ENCODE measurements at regions not wholly inside any gene's neighbourhood (a gene's known extent, or its start where the extent isn't known, plus 50 kb on each side); places are given as distances from the start of the nearest gene placed in this dataset.

DNA sequence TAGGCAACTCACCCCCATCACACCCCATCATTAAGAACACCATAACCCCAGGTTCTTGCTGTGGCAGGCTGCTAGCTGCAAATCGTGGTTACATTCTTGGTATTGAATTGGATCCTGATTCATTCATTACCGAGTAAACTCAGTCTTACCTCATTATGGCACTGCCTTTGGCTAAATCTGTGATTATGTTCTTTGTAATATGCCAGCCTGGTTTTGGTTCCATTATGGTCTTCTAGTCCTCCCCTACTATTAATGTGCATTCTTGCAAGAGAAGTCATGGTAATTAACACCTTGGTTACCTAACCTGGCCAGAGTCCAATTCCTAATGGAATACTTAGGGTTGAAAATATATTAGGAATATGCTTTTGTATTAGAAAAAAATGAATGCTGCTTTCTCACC, 258.9 kb upstream of the APCDD1 start:
- no peaks in the 10 kb centered on the region for H3K9me3 ChIP-seq (ENCODE audit: control extremely low read depth in 1 of 5, control insufficient read depth in 4 of 5, insufficient read depth in 2 of 5, low read depth in 1 of 5, low read length in 4 of 5)
- POLR2A ChIA-PET, result no interaction called here
- no peaks in the 10 kb centered on the region for H3K27me3 ChIP-seq (replicated peaks in 2 of 5; ENCODE audit: control insufficient read depth in 4 of 5, insufficient read depth in 5 of 5, low read length in 4 of 5)
- DNase-seq, result no peak
- H3K36me3 ChIP-seq (ENCODE audit: control insufficient read depth in 4 of 4, insufficient read depth in 4 of 4, low read length in 3 of 4), result no peaks in the 10 kb centered on the region
- no peak overlapping the region for H3K4me3 ChIP-seq (ENCODE audit: control insufficient read depth in 1 of 7, extremely low read depth in 1 of 7, insufficient read depth in 4 of 7, low read depth in 2 of 7, low read length in 6 of 7)
- CTCF ChIA-PET, result interaction anchor here (0.9 kb wide), 1 partner anchor 303 kb away, joined by 3 read pairs; no protein-coding TSS in a partner anchor
- H3K4me1 ChIP-seq (ENCODE audit: control extremely low read depth in 1 of 4, control insufficient read depth in 4 of 4, insufficient read depth in 4 of 4, low read length in 3 of 4), result no peaks in the 10 kb centered on the region
- WGBS (ENCODE audit: insufficient coverage), result 100% methylated on average over 1 of the region's 2 CpGs
- H3K27ac ChIP-seq (ENCODE audit: insufficient read depth in 1 of 2, low read depth in 1 of 2, low read length in 2 of 2, poor library complexity in 1 of 2, severe bottlenecking in 2 of 2), result no peak overlapping the region

DNA sequence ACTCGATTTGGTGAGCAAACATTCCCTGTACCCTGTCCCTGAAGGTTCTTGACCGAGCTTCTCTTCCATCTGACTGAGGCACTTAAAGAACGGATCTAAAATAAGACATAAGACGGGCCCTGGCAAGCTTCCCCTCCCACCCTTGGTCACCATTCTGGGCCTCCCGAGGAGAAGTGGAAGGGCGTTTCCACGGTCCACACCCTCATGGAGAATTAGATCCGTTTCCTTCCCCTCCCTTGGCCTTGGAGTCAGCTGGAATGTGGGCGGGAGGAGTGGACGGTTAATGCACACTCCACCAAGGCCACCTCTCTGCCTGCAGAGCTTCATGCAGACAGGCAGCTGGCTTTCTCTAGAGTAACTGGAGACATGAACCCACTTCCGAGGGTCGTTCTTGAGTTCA, 257.3 kb upstream of the APCDD1 start:
- H3K4me1 ChIP-seq (ENCODE audit: control extremely low read depth in 1 of 4, control insufficient read depth in 4 of 4, insufficient read depth in 4 of 4, low read length in 3 of 4), result no peaks in the 10 kb centered on the region
- H3K9me3 ChIP-seq (ENCODE audit: control extremely low read depth in 1 of 5, control insufficient read depth in 4 of 5, insufficient read depth in 2 of 5, low read depth in 1 of 5, low read length in 4 of 5), result no peaks in the 10 kb centered on the region
- 97% methylated on average over 12 of the region's 12 CpGs for WGBS (ENCODE audit: insufficient coverage)
- no peak for DNase-seq
- ChIA-PET CTCF (no interaction called here), POLR2A (no interaction called here)
- no peaks in the 10 kb centered on the region for H3K36me3 ChIP-seq (ENCODE audit: control insufficient read depth in 4 of 4, insufficient read depth in 4 of 4, low read length in 3 of 4)
- H3K4me3 ChIP-seq (ENCODE audit: control insufficient read depth in 1 of 7, extremely low read depth in 1 of 7, insufficient read depth in 4 of 7, low read depth in 2 of 7, low read length in 6 of 7), result no peak overlapping the region
- no peak overlapping the region for H3K27ac ChIP-seq (ENCODE audit: insufficient read depth in 1 of 2, low read depth in 1 of 2, low read length in 2 of 2, poor library complexity in 1 of 2, severe bottlenecking in 2 of 2)
- H3K27me3 ChIP-seq (replicated peaks in 2 of 5; ENCODE audit: control insufficient read depth in 4 of 5, insufficient read depth in 5 of 5, low read length in 4 of 5), result no peaks in the 10 kb centered on the region

DNA sequence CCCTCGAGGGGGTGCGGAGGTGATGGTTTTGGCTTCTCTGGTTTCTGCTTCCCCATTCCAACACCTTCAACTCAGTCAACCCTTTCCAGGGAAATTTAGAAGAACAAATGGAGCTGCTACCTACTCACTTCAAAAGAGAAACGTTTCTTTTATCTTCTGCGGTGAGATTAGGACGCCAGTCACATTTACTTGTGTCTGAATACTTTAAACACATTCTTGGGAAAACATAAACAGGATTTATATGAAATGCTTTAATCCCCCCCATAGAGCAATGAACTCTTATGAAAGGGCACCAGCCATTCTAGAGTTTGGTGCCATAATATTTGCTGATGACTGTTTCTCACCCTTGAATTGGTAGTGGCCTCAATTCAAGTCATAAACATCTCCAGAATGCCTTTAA, 253.2 kb upstream of the APCDD1 start:
- no peak overlapping the region for H3K4me3 ChIP-seq (ENCODE audit: control insufficient read depth in 1 of 7, extremely low read depth in 1 of 7, insufficient read depth in 4 of 7, low read depth in 2 of 7, low read length in 6 of 7)
- no peaks in the 10 kb centered on the region for H3K9me3 ChIP-seq (ENCODE audit: control extremely low read depth in 1 of 5, control insufficient read depth in 4 of 5, insufficient read depth in 2 of 5, low read depth in 1 of 5, low read length in 4 of 5)
- DNase-seq, result no peak
- no peak overlapping the region for H3K27ac ChIP-seq (ENCODE audit: insufficient read depth in 1 of 2, low read depth in 1 of 2, low read length in 2 of 2, poor library complexity in 1 of 2, severe bottlenecking in 2 of 2)
- H3K27me3 ChIP-seq (replicated peaks in 2 of 5; ENCODE audit: control insufficient read depth in 4 of 5, insufficient read depth in 5 of 5, low read length in 4 of 5), result no peaks in the 10 kb centered on the region
- POLR2A ChIA-PET, result no interaction called here
- H3K4me1 ChIP-seq (ENCODE audit: control extremely low read depth in 1 of 4, control insufficient read depth in 4 of 4, insufficient read depth in 4 of 4, low read length in 3 of 4), result no peaks in the 10 kb centered on the region
- H3K36me3 ChIP-seq (ENCODE audit: control insufficient read depth in 4 of 4, insufficient read depth in 4 of 4, low read length in 3 of 4), result no peaks in the 10 kb centered on the region
- 95% methylated on average over 4 of the region's 5 CpGs for WGBS (ENCODE audit: insufficient coverage)
- CTCF ChIA-PET, result no interaction called here

DNA sequence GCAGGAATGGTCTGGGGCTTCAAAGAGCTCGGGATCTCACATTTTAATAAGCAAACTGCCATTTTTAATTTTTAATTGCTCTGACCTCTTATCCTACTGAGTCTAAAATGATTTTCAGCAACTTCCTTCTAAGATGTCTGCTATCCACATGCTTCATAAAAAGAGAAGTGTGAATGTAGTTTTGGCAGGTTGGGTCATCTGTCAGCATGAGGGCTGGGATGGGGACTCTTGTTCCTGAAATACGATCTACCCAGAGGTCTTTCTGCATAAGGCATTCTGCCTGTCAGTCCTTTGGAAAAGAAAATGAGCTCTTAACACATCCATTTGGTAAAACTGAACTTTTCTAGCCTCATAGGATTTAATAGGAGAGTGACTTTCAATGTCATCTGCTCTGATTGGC, 252.8 kb upstream of the APCDD1 start:
- WGBS (ENCODE audit: insufficient coverage), result no CpG with 5 or more reads among the region's 2 CpGs
- Histone ChIP-seq H3K4me1 (ENCODE audit: control extremely low read depth in 1 of 4, control insufficient read depth in 4 of 4, insufficient read depth in 4 of 4, low read length in 3 of 4) (no peaks in the 10 kb centered on the region), H3K4me3 (ENCODE audit: control insufficient read depth in 1 of 7, extremely low read depth in 1 of 7, insufficient read depth in 4 of 7, low read depth in 2 of 7, low read length in 6 of 7) (no peak overlapping the region), H3K27me3 (replicated peaks in 2 of 5; ENCODE audit: control insufficient read depth in 4 of 5, insufficient read depth in 5 of 5, low read length in 4 of 5) (no peaks in the 10 kb centered on the region), H3K27ac (ENCODE audit: insufficient read depth in 1 of 2, low read depth in 1 of 2, low read length in 2 of 2, poor library complexity in 1 of 2, severe bottlenecking in 2 of 2) (no peak overlapping the region), H3K9me3 (ENCODE audit: control extremely low read depth in 1 of 5, control insufficient read depth in 4 of 5, insufficient read depth in 2 of 5, low read depth in 1 of 5, low read length in 4 of 5) (no peaks in the 10 kb centered on the region), H3K36me3 (ENCODE audit: control insufficient read depth in 4 of 4, insufficient read depth in 4 of 4, low read length in 3 of 4) (no peaks in the 10 kb centered on the region)
- CTCF ChIA-PET, result no interaction called here
- DNase-seq, result peak in 1 of 3 donors; percentile 8
- POLR2A ChIA-PET, result no interaction called here

DNA sequence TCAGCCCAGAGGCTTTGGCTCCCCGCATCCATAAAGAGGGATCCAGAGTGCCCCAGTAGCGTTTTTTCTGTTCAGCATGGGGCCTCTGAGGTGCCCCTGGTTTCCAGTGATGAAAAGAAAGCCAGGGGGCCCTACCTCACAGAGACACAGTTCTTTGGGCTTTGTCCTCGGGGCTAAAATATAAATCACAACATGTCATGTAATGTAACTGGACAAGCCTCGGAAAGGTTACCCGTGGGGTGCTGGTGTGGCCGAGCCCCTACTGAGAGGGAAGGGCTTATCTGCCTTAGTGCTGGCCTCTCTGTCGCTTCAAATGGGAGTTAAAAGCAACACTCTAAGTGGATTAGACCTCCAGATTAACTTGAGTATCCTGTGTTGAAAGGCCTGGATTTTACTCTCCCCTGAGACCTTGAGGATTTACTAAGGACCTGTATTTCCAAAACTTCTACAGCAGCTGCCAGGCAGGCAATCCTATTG, 251.6 kb upstream of the APCDD1 start:
- WGBS (ENCODE audit: insufficient coverage), result 99% methylated on average over 6 of the region's 7 CpGs
- Histone ChIP-seq H3K36me3 (ENCODE audit: control insufficient read depth in 4 of 4, insufficient read depth in 4 of 4, low read length in 3 of 4) (no peaks in the 10 kb centered on the region), H3K27me3 (replicated peaks in 2 of 5; ENCODE audit: control insufficient read depth in 4 of 5, insufficient read depth in 5 of 5, low read length in 4 of 5) (no peaks in the 10 kb centered on the region), H3K27ac (ENCODE audit: insufficient read depth in 1 of 2, low read depth in 1 of 2, low read length in 2 of 2, poor library complexity in 1 of 2, severe bottlenecking in 2 of 2) (no peak overlapping the region), H3K4me3 (ENCODE audit: control insufficient read depth in 1 of 7, extremely low read depth in 1 of 7, insufficient read depth in 4 of 7, low read depth in 2 of 7, low read length in 6 of 7) (no peak overlapping the region), H3K9me3 (ENCODE audit: control extremely low read depth in 1 of 5, control insufficient read depth in 4 of 5, insufficient read depth in 2 of 5, low read depth in 1 of 5, low read length in 4 of 5) (no peaks in the 10 kb centered on the region), H3K4me1 (ENCODE audit: control extremely low read depth in 1 of 4, control insufficient read depth in 4 of 4, insufficient read depth in 4 of 4, low read length in 3 of 4) (no peaks in the 10 kb centered on the region)
- no peak for DNase-seq
- ChIA-PET CTCF (no interaction called here), POLR2A (no interaction called here)

DNA sequence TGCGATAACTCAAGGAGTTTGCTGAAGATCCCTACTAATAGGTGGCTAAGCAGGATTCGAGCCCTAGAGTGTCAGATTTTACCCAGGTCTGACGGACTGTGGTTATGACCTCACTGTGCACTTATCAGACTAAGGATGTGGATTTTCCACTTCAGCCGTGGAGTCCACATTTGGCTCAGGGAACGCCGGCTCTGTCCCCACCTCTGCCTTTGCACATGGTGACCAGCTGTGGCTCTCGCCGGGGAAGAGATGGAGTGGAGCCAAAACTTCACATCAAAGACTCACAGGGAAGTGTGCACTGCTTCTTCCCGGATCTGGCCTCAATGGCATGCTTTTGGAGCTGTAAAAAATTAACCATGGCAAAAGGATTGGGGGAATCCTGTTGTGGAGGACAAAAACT, 249.3 kb upstream of the APCDD1 start:
- ChIA-PET POLR2A (no interaction called here), CTCF (no interaction called here)
- Histone ChIP-seq H3K4me1 (ENCODE audit: control extremely low read depth in 1 of 4, control insufficient read depth in 4 of 4, insufficient read depth in 4 of 4, low read length in 3 of 4) (no peaks in the 10 kb centered on the region), H3K27me3 (replicated peaks in 2 of 5; ENCODE audit: control insufficient read depth in 4 of 5, insufficient read depth in 5 of 5, low read length in 4 of 5) (no peaks in the 10 kb centered on the region), H3K36me3 (ENCODE audit: control insufficient read depth in 4 of 4, insufficient read depth in 4 of 4, low read length in 3 of 4) (no peaks in the 10 kb centered on the region), H3K9me3 (ENCODE audit: control extremely low read depth in 1 of 5, control insufficient read depth in 4 of 5, insufficient read depth in 2 of 5, low read depth in 1 of 5, low read length in 4 of 5) (no peaks in the 10 kb centered on the region), H3K27ac (ENCODE audit: insufficient read depth in 1 of 2, low read depth in 1 of 2, low read length in 2 of 2, poor library complexity in 1 of 2, severe bottlenecking in 2 of 2) (no peak overlapping the region), H3K4me3 (ENCODE audit: control insufficient read depth in 1 of 7, extremely low read depth in 1 of 7, insufficient read depth in 4 of 7, low read depth in 2 of 7, low read length in 6 of 7) (no peak overlapping the region)
- no peak for DNase-seq
- WGBS (ENCODE audit: insufficient coverage), result over 99% methylated on average over 8 of the region's 9 CpGs

DNA sequence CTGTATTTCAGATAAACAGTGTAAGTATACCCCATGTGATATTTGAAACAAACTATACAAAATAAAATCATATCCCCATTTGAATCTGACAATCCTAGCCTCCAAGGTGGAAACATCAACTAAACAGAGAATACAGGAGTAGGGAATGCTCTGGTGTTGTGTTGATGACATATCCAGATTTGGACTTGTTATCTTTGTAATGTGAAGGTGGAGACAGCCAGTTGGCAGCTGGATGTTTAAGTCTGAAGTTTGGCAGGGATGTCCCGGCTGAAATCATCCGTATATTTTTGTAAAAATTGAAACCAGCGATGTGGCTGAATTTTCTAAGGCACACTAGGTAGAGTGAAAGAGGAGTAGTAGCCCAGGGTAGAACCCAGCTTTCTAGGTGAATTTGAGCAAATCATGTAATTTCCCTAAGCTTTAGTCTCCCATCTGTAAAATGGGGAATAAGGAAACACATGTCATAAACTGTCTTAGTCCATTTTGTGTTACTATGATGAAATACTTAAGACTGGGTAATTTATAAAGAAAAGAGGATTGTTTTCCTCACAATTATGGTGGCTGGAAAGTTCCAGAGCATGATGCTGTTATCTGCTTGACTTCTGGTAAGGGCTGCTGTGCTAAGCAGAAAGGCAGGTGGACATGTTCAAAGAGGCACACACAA, 246.6 kb upstream of the APCDD1 start:
- 67% methylated on average over 3 of the region's 3 CpGs for WGBS (ENCODE audit: insufficient coverage)
- no peak overlapping the region for H3K4me3 ChIP-seq (ENCODE audit: control insufficient read depth in 1 of 7, extremely low read depth in 1 of 7, insufficient read depth in 4 of 7, low read depth in 2 of 7, low read length in 6 of 7)

More for the DNA sequence above, 246.6 kb upstream of the APCDD1 start:
- Histone ChIP-seq H3K27me3 (replicated peaks in 2 of 5; ENCODE audit: control insufficient read depth in 4 of 5, insufficient read depth in 5 of 5, low read length in 4 of 5) (no peaks in the 10 kb centered on the region), H3K4me1 (ENCODE audit: control extremely low read depth in 1 of 4, control insufficient read depth in 4 of 4, insufficient read depth in 4 of 4, low read length in 3 of 4) (peaks cover 0 to under 1% (median under 1%) of the 10 kb centered on the region in 4 experiments), H3K27ac (ENCODE audit: insufficient read depth in 1 of 2, low read depth in 1 of 2, low read length in 2 of 2, poor library complexity in 1 of 2, severe bottlenecking in 2 of 2) (no peak overlapping the region), H3K9me3 (ENCODE audit: control extremely low read depth in 1 of 5, control insufficient read depth in 4 of 5, insufficient read depth in 2 of 5, low read depth in 1 of 5, low read length in 4 of 5) (no peaks in the 10 kb centered on the region), H3K36me3 (ENCODE audit: control insufficient read depth in 4 of 4, insufficient read depth in 4 of 4, low read length in 3 of 4) (no peaks in the 10 kb centered on the region)
- ChIA-PET CTCF (no interaction called here), POLR2A (no interaction called here)
- no peak for DNase-seq

All from common myeloid progenitor, CD34-positive (primary cell).